AG04449 (cell line): ENCODE measurements at regions not wholly inside any gene's neighbourhood (a gene's known extent, or its start where the extent isn't known, plus 50 kb on each side); places are given as distances from the start of the nearest gene placed in this dataset.

ENCODE experiments used
- CTCF ChIA-PET: fragments of 350-600 bp; formaldehyde crosslinking; extraction: SDS; loops from one replicate; lab custom pipeline; 2021; ENCODE audit warnings: antibody characterized with exemption; lab: Yijun Ruan, JAX
- POLR2A ChIA-PET: fragments of 400-600, 350-600 bp; formaldehyde crosslinking; extraction: SDS; loops from one replicate; lab custom pipeline; 2020; ENCODE audit warnings: antibody characterized with exemption, inconsistent platforms; lab: Yijun Ruan, JAX
- DNase-seq: peaks from one replicate; pipeline ENCODE4 v3.0.0-alpha.2; 2010; ENCODE audit warnings: low read depth, low spot score
- H3K4me3 ChIP-seq: 2 replicates; pipeline ENCODE4 v1.5.1; 2011; ENCODE audit warnings: low read depth, mild to moderate bottlenecking, control low read depth, low read length
- TF ChIP-seq, protein P1 (sequence below): IDR thresholded peaks from one replicate; pipeline ENCODE4 v1.5.1; 2011; ENCODE audit warnings: mild to moderate bottlenecking, moderate library complexity, low read length, control low read depth, inconsistent platforms; ENCODE audit not compliant: insufficient read depth; ENCODE audit errors: missing control alignments

GRCh38 chr21:32975811-32976431 lies 49.8 kb upstream of the OLIG2 start:
- H3K4me3 ChIP-seq, result no peak overlapping the region
- ChIA-PET CTCF (no interaction called here), POLR2A (no interaction called here)
- DNase-seq, result no peak
- TF ChIP-seq, protein P1, sequence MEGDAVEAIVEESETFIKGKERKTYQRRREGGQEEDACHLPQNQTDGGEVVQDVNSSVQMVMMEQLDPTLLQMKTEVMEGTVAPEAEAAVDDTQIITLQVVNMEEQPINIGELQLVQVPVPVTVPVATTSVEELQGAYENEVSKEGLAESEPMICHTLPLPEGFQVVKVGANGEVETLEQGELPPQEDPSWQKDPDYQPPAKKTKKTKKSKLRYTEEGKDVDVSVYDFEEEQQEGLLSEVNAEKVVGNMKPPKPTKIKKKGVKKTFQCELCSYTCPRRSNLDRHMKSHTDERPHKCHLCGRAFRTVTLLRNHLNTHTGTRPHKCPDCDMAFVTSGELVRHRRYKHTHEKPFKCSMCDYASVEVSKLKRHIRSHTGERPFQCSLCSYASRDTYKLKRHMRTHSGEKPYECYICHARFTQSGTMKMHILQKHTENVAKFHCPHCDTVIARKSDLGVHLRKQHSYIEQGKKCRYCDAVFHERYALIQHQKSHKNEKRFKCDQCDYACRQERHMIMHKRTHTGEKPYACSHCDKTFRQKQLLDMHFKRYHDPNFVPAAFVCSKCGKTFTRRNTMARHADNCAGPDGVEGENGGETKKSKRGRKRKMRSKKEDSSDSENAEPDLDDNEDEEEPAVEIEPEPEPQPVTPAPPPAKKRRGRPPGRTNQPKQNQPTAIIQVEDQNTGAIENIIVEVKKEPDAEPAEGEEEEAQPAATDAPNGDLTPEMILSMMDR, result no peak
